ENCODE measurements at regions not wholly inside any gene's neighbourhood (a gene's known extent, or its start where the extent isn't known, plus 50 kb on each side); places are given as distances from the start of the nearest gene placed in this dataset.

- Histone ChIP-seq H3K27ac (no peak overlapping the region), H3K4me1 (peaks cover 0 to 2% (median 1%) of the 10 kb centered on the region in 4 donors), H3K4me3 (no peak overlapping the region), H3K27me3 (peaks cover 7% of the 10 kb centered on the region), H3K36me3 (no peaks in the 10 kb centered on the region), H3K9me3 (no peaks in the 10 kb centered on the region)
- TF ChIP-seq POLR2A (IDR thresholded peaks at IDR 0.05) (no peak), CTCF (IDR thresholded peaks at IDR 0.05) (no peak)
- WGBS, 2 donors (ENCODE audit: low coverage in 1 of 2) = 90 to 93% methylated on average over 2 to 5 of the region's 5 CpGs
- in situ Hi-C loops (cut with MboI; ENCODE audit: low pct_ligation_motif_present in 1 of 4, low pct_unique_long_range_greater_than_20kb in 1 of 4, low sequenced_read_pairs in 3 of 4) = loop anchor here in 1 of 4 donors (25.0 kb wide), 1 partner anchor 230 kb away; no protein-coding TSS in a partner anchor
- no peak for DNase-seq
- intact Hi-C loops (cut with DNase I; ENCODE audit: low total_unique reads) = loop anchor here (10.0 kb wide), 1 partner anchor 258 kb away; no protein-coding TSS in a partner anchor
Measured at GRCh38 chr3:195007151-195007550, 263.8 kb downstream of the XXYLT1 start.

GRCh38 chr3:195007766-195008165 is 263.2 kb downstream of the XXYLT1 start:
- Histone ChIP-seq H3K27me3 (peaks cover 7% of the 10 kb centered on the region), H3K4me1 (no peaks in the 10 kb centered on the region), H3K27ac (no peak overlapping the region), H3K4me3 (no peak overlapping the region), H3K9me3 (no peaks in the 10 kb centered on the region), H3K36me3 (no peaks in the 10 kb centered on the region)
- in situ Hi-C loops (cut with MboI; ENCODE audit: low pct_ligation_motif_present in 1 of 4, low pct_unique_long_range_greater_than_20kb in 1 of 4, low sequenced_read_pairs in 3 of 4) (loop anchor here in 1 of 4 donors (25.0 kb wide), 1 partner anchor 230 kb away; no protein-coding TSS in a partner anchor), intact Hi-C loops (cut with DNase I; ENCODE audit: low total_unique reads) (loop anchor here (10.0 kb wide), 1 partner anchor 257 kb away; no protein-coding TSS in a partner anchor)
- 66 to 73% methylated on average over 4 of the region's 4 CpGs for WGBS, 2 donors (ENCODE audit: low coverage in 1 of 2)
- no peak for DNase-seq
- TF ChIP-seq POLR2AphosphoS5 (IDR thresholded peaks at IDR 0.05) (no peak), EP300 (IDR thresholded peaks at IDR 0.05; ENCODE audit: low read depth) (no peak), POLR2A (IDR thresholded peaks at IDR 0.05) (no peak), CTCF (IDR thresholded peaks at IDR 0.05) (no peak)

DNA sequence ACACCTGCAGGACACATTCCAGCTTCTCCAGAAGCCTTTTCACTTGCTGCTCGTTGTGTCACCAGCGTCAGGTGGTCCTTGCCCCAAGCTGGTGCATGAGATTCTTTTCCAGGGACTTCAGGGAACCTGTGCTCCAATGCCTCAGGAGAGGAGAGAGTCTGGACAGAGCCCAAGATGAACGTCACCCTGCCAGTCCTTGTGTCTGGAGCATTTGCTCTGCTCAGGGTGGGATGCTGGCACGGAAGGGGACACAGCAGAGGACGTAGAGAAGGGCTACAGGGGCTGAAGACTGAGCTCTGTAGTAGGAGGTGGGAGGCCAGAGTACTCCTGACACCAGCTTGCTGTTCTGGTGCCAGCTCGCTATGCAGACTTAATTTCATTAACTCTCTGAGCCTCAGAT is 262.1 kb downstream of the XXYLT1 start:
- in situ Hi-C loops (cut with MboI; ENCODE audit: low pct_ligation_motif_present in 1 of 4, low pct_unique_long_range_greater_than_20kb in 1 of 4, low sequenced_read_pairs in 3 of 4) = loop anchor here in 1 of 4 donors (25.0 kb wide), 1 partner anchor 228 kb away; no protein-coding TSS in a partner anchor
- no peak for DNase-seq

DNA sequence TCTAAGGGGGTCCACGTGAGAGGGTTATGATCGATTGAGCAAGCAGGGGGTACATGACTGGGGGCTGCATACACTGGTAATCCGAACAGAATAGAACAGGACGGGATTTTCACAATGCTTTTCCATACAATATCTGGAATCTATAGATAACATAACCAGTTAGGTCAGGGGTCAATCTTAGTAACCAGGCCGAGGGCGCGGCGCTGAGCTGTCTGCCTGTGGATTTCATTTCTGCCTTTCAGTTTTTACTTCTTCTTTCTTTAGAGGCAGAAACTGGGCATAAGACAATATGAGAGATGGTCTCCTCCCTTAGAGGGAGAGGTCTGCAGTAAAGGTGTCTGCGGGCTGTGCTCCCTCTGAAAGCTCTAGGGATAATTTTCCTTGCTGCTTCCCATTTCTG is 261.3 kb downstream of the XXYLT1 start:
- Histone ChIP-seq H3K4me3 (no peak overlapping the region), H3K27me3 (peaks cover 7% of the 10 kb centered on the region), H3K36me3 (no peaks in the 10 kb centered on the region), H3K9me3 (no peaks in the 10 kb centered on the region), H3K27ac (no peak overlapping the region), H3K4me1 (no peaks in the 10 kb centered on the region)
- in situ Hi-C loops (cut with MboI; ENCODE audit: low pct_ligation_motif_present in 1 of 4, low pct_unique_long_range_greater_than_20kb in 1 of 4, low sequenced_read_pairs in 3 of 4) (loop anchor here in 1 of 4 donors (25.0 kb wide), 1 partner anchor 228 kb away; no protein-coding TSS in a partner anchor), intact Hi-C loops (cut with DNase I; ENCODE audit: low total_unique reads) (loop anchor here (10.0 kb wide), 1 partner anchor 255 kb away; no protein-coding TSS in a partner anchor)
- TF ChIP-seq POLR2AphosphoS5 (IDR thresholded peaks at IDR 0.05) (no peak), EP300 (IDR thresholded peaks at IDR 0.05; ENCODE audit: low read depth) (no peak), POLR2A (IDR thresholded peaks at IDR 0.05) (no peak), CTCF (IDR thresholded peaks at IDR 0.05) (no peak)
- 83 to 86% methylated on average over 9 of the region's 9 CpGs for WGBS, 2 donors (ENCODE audit: low coverage in 1 of 2)
- DNase-seq = no peak

More for the DNA sequence above, 262.1 kb downstream of the XXYLT1 start:
- 50 to 75% methylated on average over 1 to 6 of the region's 6 CpGs for WGBS, 2 donors (ENCODE audit: low coverage in 1 of 2)
- TF ChIP-seq CTCF (IDR thresholded peaks at IDR 0.05) = no peak
- TF ChIP-seq POLR2A (IDR thresholded peaks at IDR 0.05) = no peak
- no peak for TF ChIP-seq EP300 (IDR thresholded peaks at IDR 0.05; ENCODE audit: low read depth)
- TF ChIP-seq POLR2AphosphoS5 (IDR thresholded peaks at IDR 0.05) = no peak
- no peaks in the 10 kb centered on the region for H3K4me1 ChIP-seq
- no peak overlapping the region for H3K27ac ChIP-seq
- peaks cover 7% of the 10 kb centered on the region for H3K27me3 ChIP-seq
- no peaks in the 10 kb centered on the region for H3K9me3 ChIP-seq
- intact Hi-C loops (cut with DNase I; ENCODE audit: low total_unique reads) = loop anchor here (10.0 kb wide), 1 partner anchor 256 kb away; no protein-coding TSS in a partner anchor
- no peak overlapping the region for H3K4me3 ChIP-seq
- no peaks in the 10 kb centered on the region for H3K36me3 ChIP-seq

Data from transverse colon (tissue), 4 donors.